GM19468 (cell line): ENCODE measurements at regions not wholly inside any gene's neighbourhood (a gene's known extent, or its start where the extent isn't known, plus 50 kb on each side); places are given as distances from the start of the nearest gene placed in this dataset.

Source experiments
- ATAC-seq: cut with Tn5 transposase; IDR thresholded peaks from one replicate; pipeline ENCODE4 v1.9.1; 2021; ENCODE audit warnings: mild to moderate bottlenecking, moderate library complexity, moderate number of reproducible peaks; ENCODE audit not compliant: unreplicated experiment; ENCODE audit errors: extremely low read depth

GRCh38 chr2:8481463-8482009 is 200.3 kb upstream of the ID2 start:
- peak; percentile 19 for ATAC-seq

- ATAC-seq = no peak
Measured at GRCh38 chr2:8482432-8482831, 199.4 kb upstream of the ID2 start.

GRCh38 chr2:8484502-8485283 is 197.2 kb upstream of the ID2 start:
- ATAC-seq = no peak

GRCh38 chr2:8485736-8486135 is 196.1 kb upstream of the ID2 start:
- no peak for ATAC-seq

GRCh38 chr2:8486141-8486540 is 195.7 kb upstream of the ID2 start:
- ATAC-seq = no peak

DNA sequence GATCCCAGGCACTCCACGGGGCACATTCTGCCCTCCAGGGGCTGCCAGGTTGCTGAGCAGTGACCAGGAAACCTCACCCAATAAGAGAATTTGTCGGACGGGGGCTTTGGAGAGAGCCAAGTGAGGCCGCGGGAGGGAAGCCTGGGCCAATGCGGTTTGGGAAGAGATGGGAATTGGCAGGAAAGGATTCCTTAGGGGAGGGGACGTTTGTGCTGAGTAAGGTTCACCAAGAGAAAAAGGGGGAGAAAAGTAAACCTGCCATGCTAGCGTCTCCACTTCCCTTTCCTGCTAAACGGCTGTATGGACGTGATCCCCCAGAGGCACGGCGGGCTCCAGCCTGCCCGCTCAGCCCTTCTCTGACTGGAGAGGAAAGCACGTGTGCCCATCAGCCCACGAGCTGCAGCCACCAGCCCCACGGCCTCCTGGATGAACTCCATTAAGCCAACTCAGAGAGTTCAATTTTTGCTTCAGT is 194.4 kb upstream of the ID2 start:
- ATAC-seq = no peak

GRCh38 chr2:8488001-8488738 is 193.7 kb upstream of the ID2 start:
- ATAC-seq = peak; percentile 63

- ATAC-seq = no peak
Measured at GRCh38 chr2:8489221-8489620, 192.6 kb upstream of the ID2 start.

DNA sequence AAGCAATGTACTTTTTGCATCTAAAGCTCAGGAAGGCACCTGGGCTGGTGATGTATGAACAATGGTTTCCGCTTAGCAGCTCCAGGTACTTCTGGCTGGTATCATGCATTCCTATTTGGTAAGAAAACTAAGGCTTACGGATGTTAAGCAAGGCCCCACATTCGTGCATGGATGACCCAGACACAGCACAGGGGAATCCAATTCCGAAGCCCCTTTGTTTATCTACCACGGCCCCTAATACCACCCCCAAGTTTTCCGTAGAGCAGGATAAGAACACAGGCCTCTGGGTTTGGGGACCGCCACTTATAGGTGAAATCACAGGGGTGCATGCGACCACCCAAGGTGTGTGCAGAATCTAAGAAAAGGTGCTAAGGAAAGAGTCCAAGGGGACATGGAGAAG is 192.1 kb upstream of the ID2 start:
- no peak for ATAC-seq

DNA sequence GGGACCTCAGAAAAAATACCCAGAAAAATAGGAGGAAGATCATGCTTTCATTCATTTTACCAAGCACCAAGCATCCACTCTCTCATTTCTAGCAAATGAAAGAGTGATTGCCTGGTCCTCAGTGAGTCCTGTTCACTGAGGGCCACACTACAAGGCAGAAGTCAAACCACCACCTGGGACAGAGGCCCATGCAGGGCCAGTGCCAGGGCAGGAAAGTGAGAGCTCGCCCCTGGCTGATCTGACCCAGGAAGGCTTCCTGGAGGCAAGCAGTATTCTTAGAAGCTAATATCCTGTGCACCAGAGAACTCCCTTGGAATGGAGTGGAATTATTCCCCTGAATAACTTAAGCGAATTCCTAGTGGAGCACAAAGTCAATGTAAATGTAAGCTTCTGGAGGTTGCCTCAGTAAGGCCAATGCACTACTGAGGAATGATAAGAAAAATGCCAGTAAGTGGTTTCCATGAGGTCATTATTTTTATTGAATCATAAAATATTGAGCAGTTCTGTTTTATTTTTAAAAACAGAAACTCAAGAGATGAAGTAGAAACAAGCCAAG is 191.6 kb upstream of the ID2 start:
- no peak for ATAC-seq

DNA sequence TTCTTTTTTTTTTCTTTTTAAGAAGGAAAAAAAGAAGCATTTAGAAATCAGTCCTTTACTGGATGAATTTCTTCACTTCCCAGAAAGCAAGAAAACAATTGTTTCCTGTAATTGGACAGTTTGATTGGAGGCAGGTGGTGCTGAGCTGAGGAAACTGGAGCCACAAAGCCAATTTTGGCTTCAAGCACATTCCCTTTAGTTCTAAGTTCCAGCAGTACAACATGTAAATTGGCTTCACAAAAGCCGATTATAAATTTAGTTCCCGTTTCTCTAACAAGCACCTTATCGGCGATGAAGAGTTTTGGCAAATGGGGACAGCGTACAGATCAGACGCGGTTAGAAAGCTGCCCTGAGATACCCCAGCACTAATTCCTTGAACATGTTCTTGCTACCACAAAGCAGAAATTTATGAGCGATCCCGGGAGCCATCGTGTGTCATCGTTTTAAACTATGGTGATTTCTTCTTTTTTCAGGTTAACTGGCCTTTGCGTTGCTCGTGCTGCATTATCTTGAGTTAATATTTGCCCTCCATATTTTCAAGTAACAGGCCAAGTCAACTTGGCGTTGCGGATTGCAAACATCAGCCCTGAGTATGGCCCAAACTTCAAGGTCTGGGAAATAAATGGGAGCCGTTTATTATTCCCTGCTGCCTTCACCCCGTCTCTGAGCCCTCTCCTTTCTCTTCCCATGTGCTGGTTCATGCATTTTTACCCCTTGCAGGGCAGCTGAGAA is 190.4 kb upstream of the ID2 start:
- no peak for ATAC-seq

GRCh38 chr2:8494151-8494550 is 187.7 kb upstream of the ID2 start:
- ATAC-seq = no peak

GRCh38 chr2:8494589-8494988 is 187.3 kb upstream of the ID2 start:
- no peak for ATAC-seq

DNA sequence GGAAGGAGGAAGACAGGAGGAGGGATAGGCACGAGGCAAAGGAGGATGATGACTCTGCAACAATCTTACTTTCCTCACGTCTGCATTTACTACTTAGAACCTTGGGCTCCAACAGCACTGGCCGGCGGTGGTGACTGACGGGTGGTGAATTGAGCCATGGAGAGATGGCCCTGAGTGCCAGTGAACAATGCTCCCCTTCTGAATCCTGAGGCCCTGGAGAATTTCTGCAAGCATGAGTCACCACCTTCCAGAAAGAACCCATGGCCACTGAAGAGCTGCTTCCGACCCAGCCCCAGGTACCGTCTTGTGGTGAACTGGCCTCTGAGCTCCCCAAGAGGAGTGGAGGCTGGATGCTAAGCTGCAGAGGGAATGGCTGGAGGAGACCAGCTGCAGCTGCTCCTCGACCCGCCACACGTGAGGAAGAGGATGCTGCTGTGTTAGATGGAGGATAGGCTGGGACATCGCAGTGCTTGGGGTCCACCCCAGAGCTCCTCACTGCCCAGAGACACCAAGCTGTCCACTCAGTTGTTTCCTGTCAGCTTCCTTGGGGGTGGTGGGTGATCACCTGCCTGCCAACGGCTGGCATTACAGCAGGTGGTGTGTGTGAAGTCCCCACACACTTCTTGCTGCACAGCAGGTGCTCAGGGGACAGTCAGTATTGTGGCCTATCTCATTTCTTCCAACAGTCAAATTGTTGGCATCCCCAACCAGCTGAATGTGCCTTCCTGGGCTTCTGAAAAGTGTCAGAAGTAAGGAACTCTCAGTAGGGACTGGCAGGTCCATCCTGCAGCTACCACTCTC is 186.5 kb upstream of the ID2 start:
- ATAC-seq = no peak

DNA sequence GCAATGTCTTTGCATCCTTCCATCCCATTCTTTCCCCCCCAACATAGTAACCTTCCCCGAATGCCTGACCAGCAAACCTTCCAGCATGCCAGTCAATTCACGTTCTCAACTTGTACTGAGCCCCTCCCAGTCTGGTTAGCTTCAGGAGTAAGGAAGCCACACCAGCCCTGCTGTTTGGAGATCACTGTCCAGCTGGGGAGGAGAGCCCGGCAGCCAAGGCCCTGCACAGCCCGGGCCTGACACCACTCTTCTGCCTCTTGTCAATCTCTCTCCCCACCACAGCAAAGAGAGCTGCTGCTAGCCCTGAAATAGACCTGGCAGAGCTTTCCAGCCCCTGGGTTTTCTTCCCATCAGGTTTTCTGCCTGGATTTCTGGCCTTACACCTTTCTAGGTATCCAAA is 185.8 kb upstream of the ID2 start:
- ATAC-seq = no peak

- no peak for ATAC-seq
Measured at GRCh38 chr2:8496617-8497016, 185.2 kb upstream of the ID2 start.

DNA sequence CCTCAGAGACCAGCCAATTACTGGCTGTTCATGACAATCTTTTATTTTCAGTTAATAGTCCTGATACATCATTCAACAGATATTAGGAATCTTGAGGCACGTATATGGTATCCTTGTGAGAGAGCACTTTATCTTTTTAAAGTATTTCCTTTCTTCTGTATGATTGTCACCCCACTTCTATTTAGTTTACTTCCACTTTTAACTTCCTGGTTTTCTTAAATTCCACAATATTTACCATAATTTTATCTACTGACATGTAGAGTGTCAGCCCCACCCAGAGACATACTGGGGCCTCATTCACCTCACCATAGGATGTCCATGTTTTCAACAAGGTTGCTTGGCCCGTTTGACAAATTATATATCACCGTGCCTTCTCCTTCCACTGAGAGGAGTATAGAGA is 182.9 kb upstream of the ID2 start:
- no peak for ATAC-seq

DNA sequence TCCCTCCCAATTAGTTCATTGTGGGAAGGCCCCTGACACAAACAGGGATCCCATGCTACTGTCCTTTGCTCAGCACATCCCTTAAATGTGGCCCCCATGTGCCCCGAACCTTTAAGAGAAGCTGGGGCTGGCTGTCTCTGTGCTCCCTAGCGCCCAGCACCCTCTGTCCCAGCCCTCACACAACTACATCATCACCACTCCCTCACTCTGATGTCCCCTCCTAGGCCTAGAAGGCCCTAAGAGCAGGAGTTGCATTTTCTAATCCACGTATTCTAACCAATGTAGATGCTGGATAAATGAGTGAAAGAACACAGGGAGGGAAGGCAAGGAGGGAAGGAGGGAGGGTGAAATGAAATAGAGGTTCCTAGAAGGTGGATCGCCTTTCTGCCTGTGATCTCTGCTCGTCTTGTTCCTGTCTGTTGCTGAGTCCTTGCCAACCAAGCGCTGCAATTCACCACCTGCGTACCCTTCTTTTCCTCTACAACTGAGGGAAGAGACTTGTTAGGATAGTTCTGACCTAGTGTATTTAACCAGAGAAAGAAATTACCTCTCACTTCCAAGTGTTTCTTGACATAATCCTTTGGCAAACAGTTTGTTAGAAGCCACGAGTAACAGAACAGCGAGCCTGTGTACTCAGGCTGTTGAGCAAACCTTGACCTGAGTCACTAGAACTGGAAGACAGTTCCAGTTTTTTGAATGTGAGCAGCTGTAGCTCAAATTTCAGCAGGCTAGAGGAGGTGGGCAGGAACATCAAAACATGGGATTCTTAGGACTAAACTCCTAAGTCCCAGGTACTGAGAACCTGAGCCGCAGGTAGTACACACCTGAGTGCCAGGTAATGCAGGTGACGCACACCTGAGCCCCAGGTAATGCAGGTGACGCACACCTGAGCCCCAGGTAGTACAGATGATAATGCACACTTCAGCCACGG is 181.5 kb upstream of the ID2 start:
- ATAC-seq = no peak
